T-cell (primary cell): ENCODE measurements at regions not wholly inside any gene's neighbourhood (a gene's known extent, or its start where the extent isn't known, plus 50 kb on each side); places are given as distances from the start of the nearest gene placed in this dataset.

ENCODE experiments used
- ATAC-seq, 4 experiments: fragments of 200-7000 bp in 3 of 4; fragments of 150-1000 bp in 1 of 4; cut with Tn5 transposase; replicated peaks in 1 of 4; 1 replicate in 3 of 4; 2 replicates in 1 of 4; pipeline ENCODE4 v1.10.0; 2021; ENCODE audit warnings: moderate library complexity in 3 of 4, mild to moderate bottlenecking in 2 of 4, moderate number of reproducible peaks in 1 of 4
- CTCF ChIA-PET, 2 donors: fragments of 300-600 bp; sonication (Branson Sonifier 250); formaldehyde crosslinking; loops; one replicate each; lab custom pipeline; 2022; ENCODE audit warnings: antibody characterized with exemption in 2 of 2; lab: Charles Lee
- POLR2A ChIA-PET, 2 donors: fragments of 300-600 bp; sonication (Branson Sonifier 250); formaldehyde crosslinking; loops; one replicate each; lab custom pipeline; 2022; ENCODE audit warnings: antibody characterized with exemption in 2 of 2; lab: Charles Lee
- DNase-seq, 35 experiments: peaks; one replicate each; pipeline versions ENCODE4 v3.0.0 to v3.0.0-alpha.2; 2013 to 2023
- H3K27ac ChIP-seq: one replicate; pipeline ENCODE4 v1.5.1; 2013; ENCODE audit warnings: low read length
- H3K27me3 ChIP-seq, 2 experiments: replicated peaks in 1 of 2; 1 replicate in 1 of 2; 2 replicates in 1 of 2; pipeline versions ENCODE4 v1.6.1 to v1.7.0; 2013; ENCODE audit warnings: low read length in 1 of 2, mixed read lengths in 1 of 2; ENCODE audit not compliant: control insufficient read depth in 2 of 2, insufficient read depth in 2 of 2; ENCODE audit errors: extremely low read depth in 1 of 2
- H3K36me3 ChIP-seq, 2 donors: 1 replicate in 1 of 2; 2 replicates in 1 of 2; pipeline versions ENCODE4 v1.6.1 to v1.7.0; 2013; ENCODE audit warnings: low read length in 1 of 2; ENCODE audit not compliant: control insufficient read depth in 2 of 2, insufficient read depth in 1 of 2; ENCODE audit errors: extremely low read depth in 1 of 2
- H3K4me1 ChIP-seq, 2 experiments: 1 replicate in 1 of 2; 2 replicates in 1 of 2; pipeline versions ENCODE4 v1.6.1 to v1.7.0; 2013; ENCODE audit warnings: low read length in 2 of 2, mixed read lengths in 1 of 2; ENCODE audit not compliant: insufficient read depth in 2 of 2, control insufficient read depth in 1 of 2; ENCODE audit errors: extremely low read depth in 1 of 2
- H3K4me3 ChIP-seq, 2 donors: 1 replicate in 1 of 2; 2 replicates in 1 of 2; pipeline versions ENCODE4 v1.5.1 to v1.7.0; 2013; ENCODE audit warnings: mild to moderate bottlenecking in 2 of 2, low read length in 1 of 2, moderate library complexity in 1 of 2; ENCODE audit not compliant: control insufficient read depth in 1 of 2; ENCODE audit errors: extremely low read depth in 1 of 2
- H3K9me3 ChIP-seq: 2 replicates; pipeline ENCODE4 v1.7.0; 2013
- H3K27ac Mint-ChIP-seq, 2 donors: one replicate each; pipeline ENCODE4 v1.8.0; 2020 to 2021; ENCODE audit warnings: mild to moderate bottlenecking in 2 of 2, mixed read lengths in 2 of 2
- H3K27me3 Mint-ChIP-seq, 2 donors: one replicate each; pipeline ENCODE4 v1.8.0; 2021 to 2022; ENCODE audit warnings: mixed read lengths in 2 of 2
- H3K36me3 Mint-ChIP-seq: one replicate; pipeline ENCODE4 v1.8.0; 2021; ENCODE audit warnings: mixed read lengths
- H3K4me1 Mint-ChIP-seq, 3 donors: one replicate each; pipeline ENCODE4 v1.8.0; 2020 to 2022; ENCODE audit warnings: mixed read lengths in 3 of 3, mild to moderate bottlenecking in 1 of 3
- H3K4me3 Mint-ChIP-seq, 3 donors: one replicate each; pipeline ENCODE4 v1.8.0; 2020 to 2022; ENCODE audit warnings: mild to moderate bottlenecking in 3 of 3, mixed read lengths in 3 of 3, moderate library complexity in 3 of 3
- H3K9me3 Mint-ChIP-seq, 3 donors: one replicate each; pipeline ENCODE4 v1.8.0; 2020 to 2022; ENCODE audit warnings: mixed read lengths in 3 of 3
- WGBS: methylation state at CpG from one replicate; pipeline ENCODE4 v1.1.5; 2013; ENCODE audit warnings: missing lambda C conversion rate; ENCODE audit not compliant: insufficient coverage; 5-methylcytosine and 5-hydroxymethylcytosine counted together

DNA sequence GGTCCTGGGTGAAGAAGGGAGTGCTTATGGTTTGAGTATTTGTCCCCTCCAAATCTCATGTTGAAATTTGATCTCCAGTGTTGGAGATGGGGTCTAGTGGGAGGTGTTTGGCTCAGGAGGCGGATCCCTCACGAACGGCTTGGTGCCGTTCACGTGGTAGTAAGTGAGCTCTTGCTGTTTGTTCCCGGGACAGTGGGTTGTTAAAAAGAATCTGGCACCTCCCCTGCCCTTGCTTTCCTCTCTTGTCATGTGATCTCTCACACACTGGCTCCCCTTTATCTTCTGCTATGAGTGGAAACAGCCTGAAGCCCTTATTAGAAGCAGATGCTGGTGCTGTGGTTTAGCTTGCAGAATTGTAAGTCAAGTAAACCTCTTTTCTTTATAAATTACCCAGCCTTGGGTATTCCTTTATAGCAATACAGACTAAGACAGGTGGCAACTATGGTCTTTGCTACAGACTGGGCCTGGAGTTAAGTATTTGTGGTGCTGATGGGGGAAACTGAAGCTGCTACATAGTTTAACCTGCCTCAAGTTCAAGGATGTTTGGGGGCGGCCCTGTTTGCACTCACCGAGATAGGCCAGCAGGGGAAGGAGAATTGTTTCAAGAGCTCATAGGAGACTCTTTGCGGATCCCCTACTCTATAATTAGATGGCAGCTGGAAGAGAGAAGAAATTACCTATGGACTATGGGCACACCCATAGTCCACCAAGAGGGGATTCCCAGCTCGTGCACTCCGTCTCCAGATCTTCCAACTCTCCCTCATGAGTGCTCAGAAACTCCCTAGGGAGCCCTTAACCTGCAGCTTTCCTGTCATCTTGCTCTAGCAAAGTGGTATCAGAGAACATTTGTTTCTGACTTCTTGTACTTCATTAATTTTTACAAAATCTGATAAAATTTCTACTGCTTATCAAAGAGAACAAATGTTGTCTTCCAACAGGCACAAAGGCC lies 164.6 kb downstream of the SLC15A5 start:
- no peaks in the 10 kb centered on the region for H3K27me3 Mint-ChIP-seq
- CTCF ChIA-PET = interaction anchor here in 1 of 2 donors (0.6 kb wide), 2 partner anchors 16 to 26 kb away, joined by 3 to 8 read pairs; no protein-coding TSS in a partner anchor
- no peak for DNase-seq
- Histone ChIP-seq H3K9me3 (no peaks in the 10 kb centered on the region), H3K4me1 (no peaks in the 10 kb centered on the region), H3K36me3 (no peaks in the 10 kb centered on the region), H3K27ac (no peak overlapping the region), H3K4me3 (no peak overlapping the region), H3K27me3 (no peaks in the 10 kb centered on the region)
- no peak for ATAC-seq
- H3K36me3 Mint-ChIP-seq = no peaks in the 10 kb centered on the region
- no CpG with 5 or more reads among the region's 11 CpGs for WGBS
- H3K9me3 Mint-ChIP-seq = peaks cover 2 to 7% (median 6%) of the 10 kb centered on the region in 3 donors
- H3K27ac Mint-ChIP-seq = no peak overlapping the region
- H3K4me1 Mint-ChIP-seq = no peaks in the 10 kb centered on the region
- POLR2A ChIA-PET = no interaction called here
- no peak overlapping the region for H3K4me3 Mint-ChIP-seq

DNA sequence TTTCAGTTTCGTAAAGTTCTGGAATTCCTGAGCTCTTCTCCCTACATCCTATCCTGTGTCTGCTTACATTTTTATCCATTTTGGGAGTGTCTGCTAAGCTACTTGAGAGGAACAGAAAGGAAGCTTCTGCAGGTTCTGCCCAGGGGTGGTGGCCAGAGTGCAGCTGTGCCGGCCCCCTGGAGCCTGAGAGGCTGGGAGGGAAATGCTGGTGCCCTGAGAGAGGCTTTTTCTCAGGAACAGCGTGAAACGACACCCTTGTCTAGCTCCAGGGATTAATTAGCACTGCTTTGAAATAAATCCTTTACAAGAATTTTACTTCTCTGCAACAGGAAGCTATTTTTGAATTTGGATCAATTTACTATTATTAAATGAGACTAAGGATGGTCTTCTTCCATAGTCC lies 165.4 kb downstream of the SLC15A5 start:
- Mint-ChIP-seq H3K4me1 (no peaks in the 10 kb centered on the region), H3K36me3 (no peaks in the 10 kb centered on the region), H3K9me3 (peaks cover 2 to 7% (median 6%) of the 10 kb centered on the region in 3 donors), H3K4me3 (no peak overlapping the region), H3K27me3 (peaks cover 0 to 4% of the 10 kb centered on the region in 2 donors), H3K27ac (no peak overlapping the region)
- no peak for ATAC-seq
- Histone ChIP-seq H3K27ac (no peak overlapping the region), H3K9me3 (no peaks in the 10 kb centered on the region), H3K36me3 (no peaks in the 10 kb centered on the region), H3K27me3 (no peaks in the 10 kb centered on the region), H3K4me3 (no peak overlapping the region), H3K4me1 (no peaks in the 10 kb centered on the region)
- ChIA-PET POLR2A (no interaction called here), CTCF (no interaction called here)
- 40% methylated on average over 1 of the region's 4 CpGs for WGBS
- DNase-seq = no peak

DNA sequence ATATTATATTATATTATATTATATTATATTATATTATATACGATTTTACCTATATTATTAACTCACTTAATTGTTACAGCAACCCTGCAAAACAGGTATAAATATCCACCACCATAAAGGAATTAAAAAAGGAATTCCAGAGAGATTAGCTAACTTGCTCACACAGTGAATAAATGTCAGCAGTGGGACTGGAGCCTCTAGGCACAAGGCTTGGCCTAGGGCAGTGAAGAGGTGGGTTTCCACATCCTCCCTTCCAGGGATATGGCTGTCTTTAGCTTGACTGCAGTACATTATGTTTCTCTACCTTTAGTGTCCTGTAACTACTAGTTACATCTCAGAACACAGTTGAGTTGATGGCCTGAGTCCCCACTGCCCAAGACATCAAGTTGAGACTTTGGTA lies 166.9 kb downstream of the SLC15A5 start:
- H3K27me3 Mint-ChIP-seq = peaks cover 0 to 4% of the 10 kb centered on the region in 2 donors
- Histone ChIP-seq H3K27ac (no peak overlapping the region), H3K27me3 (no peaks in the 10 kb centered on the region), H3K4me1 (no peaks in the 10 kb centered on the region), H3K4me3 (no peak overlapping the region), H3K36me3 (no peaks in the 10 kb centered on the region), H3K9me3 (no peaks in the 10 kb centered on the region)
- H3K4me3 Mint-ChIP-seq = no peak overlapping the region
- WGBS = no CpG with 5 or more reads among the region's 1 CpG
- ATAC-seq = no peak
- DNase-seq = no peak
- POLR2A ChIA-PET = no interaction called here
- CTCF ChIA-PET = no interaction called here
- peaks cover 6 to 11% (median 11%) of the 10 kb centered on the region in 3 donors for H3K9me3 Mint-ChIP-seq
- H3K27ac Mint-ChIP-seq = no peak overlapping the region
- no peaks in the 10 kb centered on the region for H3K4me1 Mint-ChIP-seq
- no peaks in the 10 kb centered on the region for H3K36me3 Mint-ChIP-seq

DNA sequence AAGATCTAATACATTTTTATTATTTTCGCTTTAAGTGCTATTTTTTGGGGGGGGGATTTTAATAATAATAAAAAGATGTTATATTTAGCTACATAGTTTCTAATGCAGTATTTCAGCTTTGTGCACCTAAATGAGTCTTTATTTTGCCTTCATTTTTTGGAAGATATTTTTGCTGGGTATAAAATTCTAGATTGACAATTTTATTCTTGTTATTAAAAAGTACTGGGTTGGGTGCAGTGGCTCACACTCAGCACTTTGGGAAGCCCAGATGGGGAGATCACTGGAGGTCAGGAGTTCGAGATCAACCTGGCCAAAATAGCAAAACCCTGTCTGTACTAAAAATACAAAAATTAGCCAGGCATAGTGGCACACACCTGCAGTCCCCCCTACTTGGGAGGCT lies 173.6 kb downstream of the SLC15A5 start:
- Histone ChIP-seq H3K4me3 (no peak overlapping the region), H3K27me3 (no peaks in the 10 kb centered on the region), H3K4me1 (no peaks in the 10 kb centered on the region), H3K27ac (no peak overlapping the region), H3K9me3 (no peaks in the 10 kb centered on the region), H3K36me3 (no peaks in the 10 kb centered on the region)
- H3K27me3 Mint-ChIP-seq = peaks cover 0 to 4% of the 10 kb centered on the region in 2 donors
- no peaks in the 10 kb centered on the region for H3K4me1 Mint-ChIP-seq
- ChIA-PET CTCF (no interaction called here), POLR2A (no interaction called here)
- H3K36me3 Mint-ChIP-seq = no peaks in the 10 kb centered on the region
- WGBS = no CpG with 5 or more reads among the region's 2 CpGs
- DNase-seq (no peak), ATAC-seq (no peak)
- no peak overlapping the region for H3K27ac Mint-ChIP-seq
- peaks cover 10 to 35% (median 21%) of the 10 kb centered on the region in 3 donors for H3K9me3 Mint-ChIP-seq
- H3K4me3 Mint-ChIP-seq = no peak overlapping the region

DNA sequence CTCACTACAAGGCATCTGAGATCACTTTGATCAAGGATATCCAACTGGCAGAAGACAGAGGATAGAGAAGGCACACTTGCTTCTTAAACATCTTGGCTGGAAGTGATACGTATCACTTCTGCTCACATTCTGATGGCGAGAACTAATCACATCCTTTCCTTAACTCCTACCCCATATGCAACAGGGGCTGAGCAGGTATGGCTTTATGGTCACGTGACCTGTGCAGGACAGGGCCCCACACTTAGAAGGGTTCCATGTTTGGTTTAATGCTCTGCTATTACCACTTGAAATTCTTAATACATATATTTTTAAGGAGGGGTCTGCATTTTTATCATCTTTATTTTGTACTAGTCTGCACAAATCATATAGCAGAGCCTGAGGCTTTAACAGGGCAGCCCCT lies 177.3 kb downstream of the SLC15A5 start:
- ChIA-PET CTCF (no interaction called here), POLR2A (no interaction called here)
- 100% methylated on average over 1 of the region's 3 CpGs for WGBS
- no peaks in the 10 kb centered on the region for H3K36me3 Mint-ChIP-seq
- peaks cover 4 to 21% (median 16%) of the 10 kb centered on the region in 3 donors for H3K9me3 Mint-ChIP-seq
- H3K4me1 Mint-ChIP-seq = no peaks in the 10 kb centered on the region
- no peaks in the 10 kb centered on the region for H3K36me3 ChIP-seq
- H3K4me3 Mint-ChIP-seq = no peak overlapping the region
- ATAC-seq (no peak), DNase-seq (no peak)
- H3K4me3 ChIP-seq = no peak overlapping the region
- no peaks in the 10 kb centered on the region for H3K4me1 ChIP-seq
- H3K27ac ChIP-seq = no peak overlapping the region
- H3K27me3 ChIP-seq = no peaks in the 10 kb centered on the region
- no peaks in the 10 kb centered on the region for H3K9me3 ChIP-seq
- no peaks in the 10 kb centered on the region for H3K27me3 Mint-ChIP-seq
- no peak overlapping the region for H3K27ac Mint-ChIP-seq

DNA sequence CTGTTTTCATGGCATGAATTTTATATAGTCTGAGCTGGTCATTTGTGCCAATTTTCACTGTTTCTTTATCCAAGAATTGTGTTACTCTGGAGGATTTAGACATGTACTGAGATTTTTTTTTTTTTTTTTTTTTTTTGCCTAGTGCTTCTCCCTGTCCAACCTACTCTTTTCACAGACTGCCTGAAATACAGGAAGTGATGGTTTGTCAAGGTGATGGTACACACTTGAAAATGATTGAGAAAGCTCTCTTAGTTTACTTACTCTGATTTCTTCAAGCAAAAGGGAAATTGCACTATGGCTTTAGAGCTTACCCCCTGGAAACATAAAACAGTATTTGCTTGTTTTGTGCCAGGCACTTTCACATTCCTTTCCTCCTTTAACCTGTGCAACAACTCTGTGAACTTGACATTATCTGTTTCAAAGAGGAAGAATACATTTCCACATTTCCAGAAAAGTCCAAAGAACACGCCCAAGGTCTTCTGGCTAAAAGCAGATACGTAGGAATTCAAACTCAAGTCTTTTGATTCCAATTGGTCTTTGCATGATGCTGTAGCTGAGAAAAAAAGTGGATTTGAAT lies 181.1 kb downstream of the SLC15A5 start:
- peaks cover 0 to 4% (median 0%) of the 10 kb centered on the region in 3 donors for H3K9me3 Mint-ChIP-seq
- H3K36me3 ChIP-seq = no peaks in the 10 kb centered on the region
- ATAC-seq (no peak), DNase-seq (no peak)
- H3K4me1 ChIP-seq = no peaks in the 10 kb centered on the region
- H3K27me3 ChIP-seq = no peaks in the 10 kb centered on the region
- H3K27ac Mint-ChIP-seq = no peak overlapping the region
- H3K4me3 ChIP-seq = no peak overlapping the region
- CTCF ChIA-PET = interaction anchor here (0.6 to 0.7 kb wide), 2 partner anchors 17 to 19 kb away, joined by 4 to 8 read pairs; no protein-coding TSS in a partner anchor
- POLR2A ChIA-PET = no interaction called here
- no peaks in the 10 kb centered on the region for H3K9me3 ChIP-seq
- WGBS = no CpG with 5 or more reads among the region's 2 CpGs
- no peaks in the 10 kb centered on the region for H3K27me3 Mint-ChIP-seq
- H3K36me3 Mint-ChIP-seq = no peaks in the 10 kb centered on the region
- no peak overlapping the region for H3K4me3 Mint-ChIP-seq
- H3K27ac ChIP-seq = no peak overlapping the region
- H3K4me1 Mint-ChIP-seq = no peaks in the 10 kb centered on the region
